K562 (cell line): ENCODE measurements at regions not wholly inside any gene's neighbourhood (a gene's known extent, or its start where the extent isn't known, plus 50 kb on each side); places are given as distances from the start of the nearest gene placed in this dataset.
A peak's percentile ranks its signal among the peaks of the same experiment; 100 is the strongest.

ENCODE experiments used
- ESRRA ChIP-seq: fragments of 450-650 bp; IDR thresholded peaks from 2 replicates; pipeline ENCODE4 v1.6.1; 2014; ENCODE audit warnings: low read depth, mild to moderate bottlenecking, moderate library complexity, borderline replicate concordance
- ETV5 ChIP-seq: sonication (generic); formaldehyde crosslinking; IDR thresholded peaks from 2 replicates; pipeline ENCODE4 v1.4.0; 2020; ENCODE audit warnings: low read depth, mild to moderate bottlenecking, missing genetic modification reagents
- GABPA ChIP-seq: fragments of 200-800 bp; sonication (Bioruptor generic); conservative IDR thresholded peaks from 2 replicates; pipeline ENCODE4 v1.6.1; 2016; ENCODE audit warnings: low read depth, missing genetic modification characterization, missing compliant biosample characterization
- GTF2F1 ChIP-seq: IDR thresholded peaks from 2 replicates; pipeline ENCODE4 v1.6.1; 2011; ENCODE audit warnings: low read depth, low read length, improper control_type of control experiment
- HMG20B ChIP-seq: fragments of 250-450 bp; sonication (Bioruptor Pico); IDR thresholded peaks from 2 replicates; pipeline ENCODE4 v1.5.0; 2021; ENCODE audit warnings: mild to moderate bottlenecking
- HNRNPL ChIP-seq: fragments of 200-400 bp; formaldehyde crosslinking; IDR thresholded peaks from 2 replicates; pipeline ENCODE4 v1.6.1; 2017; ENCODE audit warnings: low read depth, mild to moderate bottlenecking, low read length
- HSF4 ChIP-seq: fragments of 250-450 bp; sonication (Bioruptor Pico); IDR thresholded peaks from 2 replicates; pipeline ENCODE4 v2.1.2; 2022; ENCODE audit warnings: mild to moderate bottlenecking, moderate library complexity, borderline replicate concordance
- KHSRP ChIP-seq: fragments of 450-650 bp; IDR thresholded peaks from 2 replicates; pipeline ENCODE4 v1.6.1; 2017
- KLF10 ChIP-seq: fragments of 250-450 bp; sonication (Bioruptor Pico); IDR thresholded peaks from 2 replicates; pipeline ENCODE4 v1.6.1; 2021; ENCODE audit warnings: matching md5 sums
- MCM3 ChIP-seq: fragments of 450-650 bp; IDR thresholded peaks from 2 replicates; pipeline ENCODE4 v1.6.1; 2016
- MTA1 ChIP-seq: fragments of 450-650 bp; IDR thresholded peaks from 2 replicates; pipeline ENCODE4 v1.6.1; 2017; ENCODE audit warnings: borderline replicate concordance
- OTX1 ChIP-seq: fragments of 450-650 bp; formaldehyde crosslinking; IDR thresholded peaks from 2 replicates; pipeline ENCODE4 v1.4.0; 2022; ENCODE audit warnings: mild to moderate bottlenecking
- PCBP1 ChIP-seq: fragments of 200-400 bp; formaldehyde crosslinking; IDR thresholded peaks from 2 replicates; pipeline ENCODE4 v1.6.1; 2018; ENCODE audit warnings: mild to moderate bottlenecking, low read depth, low read length; ENCODE audit not compliant: poor library complexity, severe bottlenecking
- PHF21A ChIP-seq: fragments of 450-650 bp; IDR thresholded peaks from 2 replicates; pipeline ENCODE4 v1.6.1; 2017; ENCODE audit warnings: low read depth, borderline replicate concordance
- POLR2B ChIP-seq: fragments of 450-650 bp; IDR thresholded peaks from 2 replicates; pipeline ENCODE4 v1.6.1; 2018; ENCODE audit warnings: low read depth; ENCODE audit not compliant: partially characterized antibody
- RUNX1 ChIP-seq: sonication (generic); IDR thresholded peaks from 2 replicates; pipeline ENCODE4 v1.6.1; 2016; ENCODE audit warnings: antibody characterized with exemption, low read depth
- SMAD3 ChIP-seq: fragments of 450-650 bp; formaldehyde crosslinking; conservative IDR thresholded peaks from 2 replicates; pipeline ENCODE4 v1.4.0; 2020; ENCODE audit warnings: mild to moderate bottlenecking
- TAF9B ChIP-seq: fragments of 450-650 bp; IDR thresholded peaks from 2 replicates; pipeline ENCODE4 v1.6.1; 2018; ENCODE audit warnings: mild to moderate bottlenecking; ENCODE audit not compliant: partially characterized antibody
- TCF7 ChIP-seq: sonication (generic); IDR thresholded peaks from 2 replicates; pipeline ENCODE4 v1.6.1; 2016; ENCODE audit warnings: antibody characterized with exemption, borderline replicate concordance
- TGIF2 ChIP-seq: sonication (generic); formaldehyde crosslinking; IDR thresholded peaks from 2 replicates; pipeline ENCODE4 v1.8.1; 2022; ENCODE audit warnings: mild to moderate bottlenecking, missing genetic modification reagents, moderate library complexity
- THRAP3 ChIP-seq: fragments of 450-650 bp; IDR thresholded peaks from 2 replicates; pipeline ENCODE4 v1.6.1; 2016; ENCODE audit warnings: mild to moderate bottlenecking, inconsistent platforms, borderline replicate concordance
- TOE1 ChIP-seq, 2 experiments: fragments of 450-650 bp in 1 of 2; sonication (generic) in 1 of 2; formaldehyde crosslinking in 1 of 2; IDR thresholded peaks; 2 replicates each; pipeline versions ENCODE4 v1.7.1 to v1.8.0; 2016 to 2022; ENCODE audit warnings: borderline replicate concordance in 2 of 2, mild to moderate bottlenecking in 2 of 2, antibody characterized with exemption in 1 of 2, inconsistent platforms in 1 of 2, low read depth in 1 of 2, missing genetic modification reagents in 1 of 2, moderate library complexity in 1 of 2
- U2AF2 ChIP-seq: fragments of 200-400 bp; formaldehyde crosslinking; optimal IDR thresholded peaks from 2 replicates; pipeline ENCODE3; 2017; ENCODE audit warnings: low read depth, mild to moderate bottlenecking, low read length
- VEZF1 ChIP-seq: fragments of 200-800 bp; sonication (Bioruptor generic); IDR thresholded peaks from 2 replicates; pipeline ENCODE4 v1.6.1; 2017; ENCODE audit warnings: missing genetic modification characterization, missing compliant biosample characterization
- ZEB2 ChIP-seq: fragments of 450-650 bp; IDR thresholded peaks from 2 replicates; pipeline ENCODE4 v1.6.1; 2016
- ZNF140 ChIP-seq: fragments of 250-450 bp; sonication (Bioruptor Pico); IDR thresholded peaks from 2 replicates; pipeline ENCODE4 v1.8.0; 2021; ENCODE audit warnings: moderate library complexity, mild to moderate bottlenecking, inconsistent platforms
- ZNF174 ChIP-seq: fragments of 250-450 bp; sonication (Bioruptor Pico); IDR thresholded peaks from 2 replicates; pipeline ENCODE4 v1.4.0; 2020; ENCODE audit warnings: mild to moderate bottlenecking
- ZNF764 ChIP-seq: fragments of 250-450 bp; sonication (Bioruptor Pico); IDR thresholded peaks from 2 replicates; pipeline ENCODE4 v1.4.0; 2020; ENCODE audit warnings: low read depth, mild to moderate bottlenecking, moderate library complexity
- TF ChIP-seq, protein P1 (sequence below): fragments of 450-650 bp; IDR thresholded peaks from 2 replicates; pipeline ENCODE4 v1.6.1; 2017; ENCODE audit warnings: mild to moderate bottlenecking, moderate library complexity

GRCh38 chr1:101128211-101128727, 102.7 kb upstream of the DPH5 start (continued):
- TF ChIP-seq ZEB2: peak; percentile 80
- no peak for TF ChIP-seq PHF21A
- no peak for TF ChIP-seq KHSRP
- no peak for TF ChIP-seq TGIF2 (CRISPR knock-in tag)
- no peak for TF ChIP-seq KLF10 (CRISPR knock-in tag)
- no peak for TF ChIP-seq ZNF140 (CRISPR knock-in tag)
- no peak for TF ChIP-seq MTA1
- no peak for TF ChIP-seq ZNF174 (CRISPR knock-in tag)
- TF ChIP-seq THRAP3: no peak
- no peak for TF ChIP-seq POLR2B
- TF ChIP-seq, protein P1, sequence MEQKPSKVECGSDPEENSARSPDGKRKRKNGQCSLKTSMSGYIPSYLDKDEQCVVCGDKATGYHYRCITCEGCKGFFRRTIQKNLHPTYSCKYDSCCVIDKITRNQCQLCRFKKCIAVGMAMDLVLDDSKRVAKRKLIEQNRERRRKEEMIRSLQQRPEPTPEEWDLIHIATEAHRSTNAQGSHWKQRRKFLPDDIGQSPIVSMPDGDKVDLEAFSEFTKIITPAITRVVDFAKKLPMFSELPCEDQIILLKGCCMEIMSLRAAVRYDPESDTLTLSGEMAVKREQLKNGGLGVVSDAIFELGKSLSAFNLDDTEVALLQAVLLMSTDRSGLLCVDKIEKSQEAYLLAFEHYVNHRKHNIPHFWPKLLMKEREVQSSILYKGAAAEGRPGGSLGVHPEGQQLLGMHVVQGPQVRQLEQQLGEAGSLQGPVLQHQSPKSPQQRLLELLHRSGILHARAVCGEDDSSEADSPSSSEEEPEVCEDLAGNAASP: no peak
- 0 out of 2 replicates have a peak, but pooled peaks have one; percentile 21 for TF ChIP-seq OTX1 (CRISPR knock-in tag)
- no peak for TF ChIP-seq U2AF2
- TF ChIP-seq HSF4: no peak
- no peak for TF ChIP-seq SMAD3 (CRISPR knock-in tag)
- no peak for TF ChIP-seq GABPA (tag)
- peak; percentile 97 for TF ChIP-seq TCF7
- TF ChIP-seq ZNF764 (CRISPR knock-in tag): no peak
- no peak for TF ChIP-seq HMG20B (CRISPR knock-in tag)
- no peak for TF ChIP-seq ETV5 (CRISPR knock-in tag)
- no peak for TF ChIP-seq PCBP1
- TF ChIP-seq GTF2F1: no peak
- TF ChIP-seq VEZF1: peak; percentile 43
- no peak for TF ChIP-seq TOE1 (IDR thresholded peaks at IDR 0.05; ENCODE audit: borderline replicate concordance)
- TF ChIP-seq TOE1 (CRISPR knock-in tag; IDR thresholded peaks at IDR 0.05; ENCODE audit: borderline replicate concordance, low read depth): no peak
- TF ChIP-seq TAF9B: no peak
- no peak for TF ChIP-seq ESRRA
- TF ChIP-seq RUNX1: no peak
- no peak for TF ChIP-seq HNRNPL
- TF ChIP-seq MCM3: no peak
